Prostate gland (tissue), 2 donors: ENCODE measurements at regions not wholly inside any gene's neighbourhood (a gene's known extent, or its start where the extent isn't known, plus 50 kb on each side); places are given as distances from the start of the nearest gene placed in this dataset.

Experiments
- POLR2A ChIP-seq: fragments of 450-650 bp; IDR thresholded peaks from one replicate; pipeline ENCODE4 v1.6.1; 2016; ENCODE audit warnings: antibody characterized with exemption, mild to moderate bottlenecking
- TF ChIP-seq, protein P1 (sequence below), 4 experiments: fragments of 200-600 bp in 2 of 4; fragments of 450-650 bp in 2 of 4; sonication (generic) in 2 of 4; IDR thresholded peaks; 1 replicate in 3 of 4; 2 replicates in 1 of 4; pipeline ENCODE4 v1.5.1; 2016 to 2019; ENCODE audit warnings: antibody characterized with exemption in 4 of 4, mild to moderate bottlenecking in 2 of 4, moderate library complexity in 2 of 4

GRCh38 chr5:162299793-162300192 is 232.2 kb downstream of the GABRG2 start:
- TF ChIP-seq, protein P1, sequence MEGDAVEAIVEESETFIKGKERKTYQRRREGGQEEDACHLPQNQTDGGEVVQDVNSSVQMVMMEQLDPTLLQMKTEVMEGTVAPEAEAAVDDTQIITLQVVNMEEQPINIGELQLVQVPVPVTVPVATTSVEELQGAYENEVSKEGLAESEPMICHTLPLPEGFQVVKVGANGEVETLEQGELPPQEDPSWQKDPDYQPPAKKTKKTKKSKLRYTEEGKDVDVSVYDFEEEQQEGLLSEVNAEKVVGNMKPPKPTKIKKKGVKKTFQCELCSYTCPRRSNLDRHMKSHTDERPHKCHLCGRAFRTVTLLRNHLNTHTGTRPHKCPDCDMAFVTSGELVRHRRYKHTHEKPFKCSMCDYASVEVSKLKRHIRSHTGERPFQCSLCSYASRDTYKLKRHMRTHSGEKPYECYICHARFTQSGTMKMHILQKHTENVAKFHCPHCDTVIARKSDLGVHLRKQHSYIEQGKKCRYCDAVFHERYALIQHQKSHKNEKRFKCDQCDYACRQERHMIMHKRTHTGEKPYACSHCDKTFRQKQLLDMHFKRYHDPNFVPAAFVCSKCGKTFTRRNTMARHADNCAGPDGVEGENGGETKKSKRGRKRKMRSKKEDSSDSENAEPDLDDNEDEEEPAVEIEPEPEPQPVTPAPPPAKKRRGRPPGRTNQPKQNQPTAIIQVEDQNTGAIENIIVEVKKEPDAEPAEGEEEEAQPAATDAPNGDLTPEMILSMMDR (IDR thresholded peaks at IDR 0.05) = no peak
- no peak for TF ChIP-seq POLR2A
